Limb (tissue), 2 donors: ENCODE measurements at regions not wholly inside any gene's neighbourhood (a gene's known extent, or its start where the extent isn't known, plus 50 kb on each side); places are given as distances from the start of the nearest gene placed in this dataset.

Source experiments
- DNase-seq, 2 donors: peaks; one replicate each; pipeline ENCODE4 v3.0.0-alpha.2; 2016; ENCODE audit errors: extremely low spot score in 2 of 2

GRCh38 chr1:163655565-163655964 lies 333.8 kb downstream of the NUF2 start:
- no peak for DNase-seq

GRCh38 chr1:163656095-163656759 lies 334.5 kb downstream of the NUF2 start:
- no peak for DNase-seq

- no peak for DNase-seq
These were observed 336.0 kb downstream of the NUF2 start for GRCh38 chr1:163657719-163658118.

- no peak for DNase-seq
These were observed 339.6 kb downstream of the NUF2 start for GRCh38 chr1:163661391-163661790.

- no peak for DNase-seq
These were observed 343.0 kb downstream of the NUF2 start for GRCh38 chr1:163664671-163665335.

- DNase-seq = no peak
These were observed 346.7 kb downstream of the NUF2 start for GRCh38 chr1:163668472-163668871.

GRCh38 chr1:163670989-163671757 lies 349.4 kb downstream of the NUF2 start:
- DNase-seq = no peak

GRCh38 chr1:163672976-163673758 lies 351.4 kb downstream of the NUF2 start:
- peak in 1 of 2 donors; percentile 18 for DNase-seq

GRCh38 chr1:163673759-163674151 lies 352.0 kb downstream of the NUF2 start:
- peak in 1 of 2 donors; percentile 43 for DNase-seq

GRCh38 chr1:163674236-163674635 lies 352.5 kb downstream of the NUF2 start:
- no peak for DNase-seq

GRCh38 chr1:163684785-163685184 lies 363.0 kb downstream of the NUF2 start:
- no peak for DNase-seq

GRCh38 chr1:163692266-163692665 lies 370.5 kb downstream of the NUF2 start:
- no peak for DNase-seq

GRCh38 chr1:163697137-163697536 lies 375.4 kb downstream of the NUF2 start:
- no peak for DNase-seq

- no peak for DNase-seq
These were observed 380.1 kb downstream of the NUF2 start for GRCh38 chr1:163701783-163702374.

- no peak for DNase-seq
These were observed 382.0 kb downstream of the NUF2 start for GRCh38 chr1:163703794-163704193.

GRCh38 chr1:163706915-163707314 lies 385.2 kb downstream of the NUF2 start:
- no peak for DNase-seq

GRCh38 chr1:163709636-163710035 lies 387.9 kb downstream of the NUF2 start:
- no peak for DNase-seq

- DNase-seq = no peak
These were observed 390.6 kb downstream of the NUF2 start for GRCh38 chr1:163712321-163712720.

- no peak for DNase-seq
These were observed 398.5 kb downstream of the NUF2 start for GRCh38 chr1:163720294-163720693.

GRCh38 chr1:163725551-163725950 lies 403.8 kb downstream of the NUF2 start:
- DNase-seq = no peak

GRCh38 chr1:163730411-163730821 lies 408.7 kb downstream of the NUF2 start:
- peak in 1 of 2 donors; percentile 26 for DNase-seq
